Thyroid gland (tissue), 4 donors: ENCODE measurements at regions not wholly inside any gene's neighbourhood (a gene's known extent, or its start where the extent isn't known, plus 50 kb on each side); places are given as distances from the start of the nearest gene placed in this dataset.

Experiments
- DNase-seq, 2 donors: peaks; one replicate each; pipeline ENCODE4 v3.0.0-alpha.2; 2019
- H3K27ac ChIP-seq, 3 donors: fragments of 200-600 bp; sonication (generic); 1 replicate in 2 of 3; 2 replicates in 1 of 3; pipeline ENCODE4 v1.5.1; 2016 to 2019; ENCODE audit warnings: mild to moderate bottlenecking in 1 of 3, moderate library complexity in 1 of 3
- H3K27me3 ChIP-seq: fragments of 200-600 bp; sonication (generic); one replicate; pipeline ENCODE4 v1.5.1; 2019
- H3K36me3 ChIP-seq, 2 donors: fragments of 200-600 bp; sonication (generic); one replicate each; pipeline ENCODE4 v1.5.1; 2016 to 2019
- H3K4me1 ChIP-seq, 2 donors: fragments of 200-600 bp; sonication (generic); one replicate each; pipeline ENCODE4 v1.5.1; 2017 to 2019
- H3K4me3 ChIP-seq, 3 donors: fragments of 200-600 bp; sonication (generic); replicated peaks in 1 of 3; 1 replicate in 2 of 3; 2 replicates in 1 of 3; pipeline ENCODE4 v1.5.1; 2016; ENCODE audit warnings: mild to moderate bottlenecking in 1 of 3
- H3K9me3 ChIP-seq: fragments of 200-600 bp; sonication (generic); one replicate; pipeline ENCODE4 v1.5.1; 2017
- POLR2A ChIP-seq, 2 donors: fragments of 450-650 bp; IDR thresholded peaks; one replicate each; pipeline ENCODE4 v1.6.1; 2017; ENCODE audit warnings: antibody characterized with exemption in 2 of 2, mild to moderate bottlenecking in 2 of 2, moderate library complexity in 1 of 2
- WGBS, 2 donors: methylation state at CpG; one replicate each; pipeline ENCODE4 v1.1.5; 2017; 5-methylcytosine and 5-hydroxymethylcytosine counted together
- intact Hi-C: fragments of 100-400 bp; cut with DNase I; formaldehyde crosslinking; loops from one replicate; pipeline ENCODE4 v1.15.1; 2023
- TF ChIP-seq, protein P1 (sequence below), 6 experiments: fragments of 200-600 bp in 3 of 6; fragments of 450-650 bp in 3 of 6; sonication (generic) in 3 of 6; IDR thresholded peaks; one replicate each; pipeline ENCODE4 v1.5.1; 2016 to 2019; ENCODE audit warnings: antibody characterized with exemption in 6 of 6, mild to moderate bottlenecking in 2 of 6, inconsistent platforms in 1 of 6, moderate library complexity in 1 of 6

DNA sequence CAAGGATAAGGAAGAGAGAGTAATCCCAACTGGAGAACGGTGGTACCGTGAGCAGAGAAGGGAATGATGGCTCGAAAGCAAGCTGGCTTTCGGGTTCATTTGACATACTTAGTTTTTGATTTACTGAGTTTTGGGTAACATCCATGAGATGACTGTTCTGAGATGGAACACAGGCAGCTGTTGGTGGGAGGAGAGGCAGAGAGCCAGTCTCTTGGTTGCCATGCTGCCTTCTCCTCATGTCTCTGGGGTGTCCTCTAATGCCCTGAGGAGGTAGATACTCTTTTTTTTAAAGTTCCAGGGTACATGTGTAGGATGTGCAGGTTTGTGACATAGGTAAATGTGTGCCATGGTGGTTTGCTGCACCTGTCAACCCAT lies 76.4 kb upstream of the NRP1 start:
- intact Hi-C loops, result no loop called here
- no peak for TF ChIP-seq POLR2A (IDR thresholded peaks at IDR 0.05)
- TF ChIP-seq, protein P1, sequence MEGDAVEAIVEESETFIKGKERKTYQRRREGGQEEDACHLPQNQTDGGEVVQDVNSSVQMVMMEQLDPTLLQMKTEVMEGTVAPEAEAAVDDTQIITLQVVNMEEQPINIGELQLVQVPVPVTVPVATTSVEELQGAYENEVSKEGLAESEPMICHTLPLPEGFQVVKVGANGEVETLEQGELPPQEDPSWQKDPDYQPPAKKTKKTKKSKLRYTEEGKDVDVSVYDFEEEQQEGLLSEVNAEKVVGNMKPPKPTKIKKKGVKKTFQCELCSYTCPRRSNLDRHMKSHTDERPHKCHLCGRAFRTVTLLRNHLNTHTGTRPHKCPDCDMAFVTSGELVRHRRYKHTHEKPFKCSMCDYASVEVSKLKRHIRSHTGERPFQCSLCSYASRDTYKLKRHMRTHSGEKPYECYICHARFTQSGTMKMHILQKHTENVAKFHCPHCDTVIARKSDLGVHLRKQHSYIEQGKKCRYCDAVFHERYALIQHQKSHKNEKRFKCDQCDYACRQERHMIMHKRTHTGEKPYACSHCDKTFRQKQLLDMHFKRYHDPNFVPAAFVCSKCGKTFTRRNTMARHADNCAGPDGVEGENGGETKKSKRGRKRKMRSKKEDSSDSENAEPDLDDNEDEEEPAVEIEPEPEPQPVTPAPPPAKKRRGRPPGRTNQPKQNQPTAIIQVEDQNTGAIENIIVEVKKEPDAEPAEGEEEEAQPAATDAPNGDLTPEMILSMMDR (IDR thresholded peaks at IDR 0.05), result no peak
- H3K27me3 ChIP-seq, result no peaks in the 10 kb centered on the region
- H3K27ac ChIP-seq, result no peak overlapping the region
- no peaks in the 10 kb centered on the region for H3K36me3 ChIP-seq
- WGBS, 2 donors, result 93 to 95% methylated on average over 4 of the region's 4 CpGs
- no peak for DNase-seq
- no peaks in the 10 kb centered on the region for H3K4me1 ChIP-seq
- H3K4me3 ChIP-seq, result no peak overlapping the region
- H3K9me3 ChIP-seq, result no peaks in the 10 kb centered on the region

DNA sequence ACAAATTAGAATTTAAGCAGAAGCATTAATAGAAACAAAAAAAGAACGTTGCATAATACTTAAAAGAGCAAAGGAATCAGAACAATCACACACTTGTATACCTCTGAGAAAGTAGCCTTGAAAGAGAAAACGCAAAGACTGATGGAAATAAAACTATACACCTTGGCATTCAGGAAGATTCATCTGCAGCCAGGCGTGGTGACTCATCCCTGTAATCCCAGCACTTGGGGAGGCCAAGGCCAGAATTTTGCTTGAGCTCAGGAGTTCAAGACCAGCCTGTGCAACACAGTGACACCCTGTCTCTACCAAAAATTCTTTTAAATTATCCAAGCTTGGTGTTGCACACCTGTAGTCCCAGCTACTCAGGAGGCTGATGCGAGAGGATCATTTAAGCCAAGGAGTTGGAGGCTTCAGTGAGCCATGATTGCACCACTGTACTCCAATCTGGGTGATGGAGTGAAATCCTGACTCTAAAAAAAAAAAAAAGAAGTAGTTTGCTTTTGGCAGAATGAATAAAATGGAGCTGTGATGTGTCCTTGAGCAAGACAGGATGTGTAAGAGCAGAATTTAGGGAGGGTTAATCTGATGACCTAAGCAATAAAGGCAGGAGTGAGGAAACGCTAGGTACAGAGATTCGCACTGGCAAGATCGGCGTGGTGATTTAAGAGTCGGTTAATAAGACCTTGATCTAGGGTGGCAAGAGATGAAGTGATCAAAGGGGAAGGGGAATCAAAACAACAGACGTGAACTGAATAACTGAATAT lies 75.8 kb upstream of the NRP1 start:
- intact Hi-C loops, result no loop called here
- TF ChIP-seq, protein P1 (IDR thresholded peaks at IDR 0.05), result no peak
- TF ChIP-seq POLR2A (IDR thresholded peaks at IDR 0.05), result no peak
- no peak overlapping the region for H3K27ac ChIP-seq

DNA sequence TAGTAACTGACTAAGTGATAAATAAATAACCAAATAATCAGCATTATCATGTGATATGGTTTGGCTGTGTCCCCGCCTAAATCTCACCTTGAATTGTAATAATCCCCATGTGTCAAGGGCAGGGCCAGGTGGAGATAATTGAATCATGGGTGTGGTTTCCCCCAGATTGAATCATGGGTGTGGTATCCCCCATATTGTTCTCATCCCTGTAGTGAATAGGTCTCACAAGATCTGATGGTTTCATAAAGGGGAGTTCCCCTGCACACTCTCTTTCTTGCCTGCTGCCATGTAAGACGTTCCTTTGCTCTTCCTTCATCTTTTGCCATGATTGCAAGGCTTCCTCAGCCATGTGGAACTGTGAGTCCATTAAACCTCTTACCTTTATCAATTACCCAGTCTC lies 72.1 kb upstream of the NRP1 start:
- H3K27me3 ChIP-seq, result no peaks in the 10 kb centered on the region
- TF ChIP-seq, protein P1 (IDR thresholded peaks at IDR 0.05), result no peak
- no peak for TF ChIP-seq POLR2A (IDR thresholded peaks at IDR 0.05)
- H3K4me3 ChIP-seq, result no peak overlapping the region
- DNase-seq, result no peak
- H3K27ac ChIP-seq, result no peak overlapping the region
- no peaks in the 10 kb centered on the region for H3K4me1 ChIP-seq
- intact Hi-C loops, result no loop called here
- H3K9me3 ChIP-seq, result no peaks in the 10 kb centered on the region
- H3K36me3 ChIP-seq, result no peaks in the 10 kb centered on the region
- WGBS, 2 donors, result 93 to 96% methylated on average over 2 of the region's 2 CpGs

More for the DNA sequence above, 75.8 kb upstream of the NRP1 start:
- DNase-seq, result no peak
- no peaks in the 10 kb centered on the region for H3K27me3 ChIP-seq
- WGBS, 2 donors, result 80 to 82% methylated on average over 10 of the region's 10 CpGs
- H3K4me3 ChIP-seq, result no peak overlapping the region
- no peaks in the 10 kb centered on the region for H3K4me1 ChIP-seq
- no peaks in the 10 kb centered on the region for H3K9me3 ChIP-seq
- no peaks in the 10 kb centered on the region for H3K36me3 ChIP-seq

DNA sequence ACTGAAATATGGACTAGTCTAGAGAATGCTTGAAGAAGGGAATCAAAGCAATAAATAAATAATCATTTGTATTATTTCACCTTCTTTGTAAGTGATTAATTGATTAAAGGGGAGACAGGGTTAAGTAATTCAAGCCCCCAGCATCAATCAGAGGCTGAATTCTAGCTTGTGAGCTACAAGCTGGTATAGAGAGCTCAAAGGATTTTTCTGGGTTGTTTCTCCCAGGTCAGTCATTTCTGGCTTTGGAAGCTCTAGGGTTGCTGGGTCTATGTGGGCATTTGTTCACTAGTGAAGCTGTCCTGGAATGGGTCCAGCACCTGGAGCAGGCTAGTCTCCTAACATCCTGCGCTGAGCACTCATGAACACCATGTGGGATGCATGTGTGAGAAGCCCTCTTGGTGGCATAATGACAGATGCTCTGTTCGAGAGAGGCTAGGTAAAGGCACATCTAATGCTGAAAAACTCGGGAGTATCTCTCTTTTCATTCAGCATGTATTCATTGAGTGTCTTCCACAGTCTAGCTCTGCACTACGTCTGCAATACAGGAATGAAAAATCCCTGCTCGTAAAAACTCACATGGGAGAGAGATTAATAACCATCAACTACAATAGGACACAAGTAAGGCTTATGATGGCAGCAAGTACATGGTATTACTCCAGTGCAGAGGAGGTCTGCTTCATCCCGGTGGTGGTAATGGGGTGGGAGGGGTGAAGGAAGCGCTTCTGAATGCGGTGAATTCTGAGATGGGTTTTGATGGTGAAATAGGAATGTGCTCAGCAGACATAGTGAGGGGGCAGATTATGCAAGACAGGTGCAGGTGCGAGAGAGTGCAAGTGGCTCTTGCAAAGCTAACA lies 68.0 kb upstream of the NRP1 start:
- H3K27ac ChIP-seq, result no peak overlapping the region
- H3K27me3 ChIP-seq, result no peaks in the 10 kb centered on the region
- intact Hi-C loops, result no loop called here
- H3K4me3 ChIP-seq, result no peak overlapping the region
- TF ChIP-seq, protein P1 (IDR thresholded peaks at IDR 0.05), result no peak
- no peak for TF ChIP-seq POLR2A (IDR thresholded peaks at IDR 0.05)
- no peaks in the 10 kb centered on the region for H3K4me1 ChIP-seq
- WGBS, 2 donors, result 74 to 75% methylated on average over 9 of the region's 9 CpGs
- no peaks in the 10 kb centered on the region for H3K36me3 ChIP-seq
- no peak for DNase-seq
- H3K9me3 ChIP-seq, result no peaks in the 10 kb centered on the region

DNA sequence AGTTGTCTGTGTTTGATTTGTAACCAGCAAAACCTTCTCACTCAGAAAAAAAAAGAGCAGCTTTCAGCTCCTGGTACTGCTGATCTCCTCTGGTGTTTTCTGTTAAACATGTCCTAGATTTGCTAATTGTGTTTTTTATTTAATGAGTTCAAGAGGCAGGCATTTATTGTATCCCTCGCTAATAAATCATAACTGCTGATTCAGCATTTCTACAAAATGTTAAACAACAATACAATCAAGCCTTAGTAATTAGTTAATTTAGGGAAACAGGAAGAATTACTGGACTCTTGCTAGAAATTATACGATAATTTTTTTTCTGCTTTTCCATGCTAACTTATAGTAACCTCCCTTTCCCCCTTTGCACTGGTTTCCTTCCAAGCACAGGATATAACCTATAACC lies 66.8 kb upstream of the NRP1 start:
- Histone ChIP-seq H3K27me3 (no peaks in the 10 kb centered on the region), H3K4me3 (no peak overlapping the region), H3K27ac (no peak overlapping the region), H3K4me1 (no peaks in the 10 kb centered on the region), H3K9me3 (no peaks in the 10 kb centered on the region), H3K36me3 (no peaks in the 10 kb centered on the region)
- DNase-seq, result no peak
- 88 to 89% methylated on average over 2 of the region's 2 CpGs for WGBS, 2 donors
- TF ChIP-seq POLR2A (IDR thresholded peaks at IDR 0.05), result no peak
- TF ChIP-seq, protein P1 (IDR thresholded peaks at IDR 0.05), result no peak
- intact Hi-C loops, result no loop called here
